Loucy (cell line): ENCODE measurements at regions not wholly inside any gene's neighbourhood (a gene's known extent, or its start where the extent isn't known, plus 50 kb on each side); places are given as distances from the start of the nearest gene placed in this dataset.

Source experiments
- H2AFZ ChIP-seq: fragments of 200-600 bp; sonication (generic); 2 replicates; pipeline ENCODE4 v1.6.0; 2016; ENCODE audit warnings: antibody characterized with exemption, mild to moderate bottlenecking, low read length, moderate library complexity
- H3F3A ChIP-seq: fragments of 200-600 bp; 2 replicates; pipeline ENCODE4 v1.6.0; 2016; ENCODE audit warnings: antibody characterized with exemption, low read depth, mild to moderate bottlenecking
- H3K27me3 ChIP-seq: fragments of 200-600 bp; sonication (generic); 2 replicates; pipeline ENCODE4 v1.6.1; 2014; ENCODE audit warnings: low read length, mild to moderate bottlenecking; ENCODE audit not compliant: insufficient read depth, poor library complexity, severe bottlenecking
- H3K36me3 ChIP-seq: fragments of 200-600 bp; sonication (generic); 2 replicates; pipeline ENCODE4 v1.6.1; 2016; ENCODE audit warnings: low read length; ENCODE audit not compliant: insufficient read depth
- H3K4me1 ChIP-seq: fragments of 200-600 bp; sonication (generic); 2 replicates; pipeline ENCODE4 v1.5.1; 2014; ENCODE audit warnings: low read length, mild to moderate bottlenecking; ENCODE audit not compliant: insufficient read depth, poor library complexity, severe bottlenecking
- H3K4me2 ChIP-seq: fragments of 200-600 bp; sonication (generic); 2 replicates; pipeline ENCODE4 v1.6.0; 2014; ENCODE audit warnings: antibody characterized with exemption, low read length, low read depth, mild to moderate bottlenecking; ENCODE audit not compliant: poor library complexity, severe bottlenecking
- H3K4me3 ChIP-seq: fragments of 200-600 bp; sonication (generic); 2 replicates; pipeline ENCODE4 v1.5.1; 2014; ENCODE audit warnings: low read length, mild to moderate bottlenecking, mixed read lengths; ENCODE audit not compliant: poor library complexity, severe bottlenecking
- H3K79me2 ChIP-seq: fragments of 200-600 bp; sonication (generic); 2 replicates; pipeline ENCODE4 v1.6.1; 2014; ENCODE audit warnings: low read length; ENCODE audit not compliant: insufficient read depth
- H3K9ac ChIP-seq: fragments of 200-600 bp; sonication (generic); 2 replicates; pipeline ENCODE4 v1.6.0; 2014; ENCODE audit warnings: mild to moderate bottlenecking, low read depth, low read length, moderate library complexity; ENCODE audit not compliant: poor library complexity, severe bottlenecking
- H3K9me2 ChIP-seq: fragments of 200-600 bp; sonication (generic); replicated peaks from 2 replicates; pipeline ENCODE4 v1.6.1; 2016; ENCODE audit warnings: low read depth, low read length, mixed read lengths
- H3K9me3 ChIP-seq: fragments of 200-600 bp; sonication (generic); 2 replicates; pipeline ENCODE4 v1.6.1; 2014; ENCODE audit warnings: mild to moderate bottlenecking, antibody characterized with exemption, low read length, low read depth; ENCODE audit not compliant: insufficient read depth
- H4K20me1 ChIP-seq: fragments of 200-600 bp; sonication (generic); 2 replicates; pipeline ENCODE4 v1.6.0; 2014; ENCODE audit warnings: antibody characterized with exemption, low read length, mild to moderate bottlenecking; ENCODE audit not compliant: insufficient read depth, poor library complexity, severe bottlenecking
- CTCF ChIP-seq: fragments of 200-600 bp; sonication (generic); conservative IDR thresholded peaks from 2 replicates; pipeline ENCODE4 v1.5.1; 2014; ENCODE audit warnings: mild to moderate bottlenecking, antibody characterized with exemption, low read length
- EZH2phosphoT487 ChIP-seq: fragments of 200-600 bp; IDR thresholded peaks from 2 replicates; pipeline ENCODE4 v1.6.1; 2018; ENCODE audit warnings: antibody characterized with exemption, mild to moderate bottlenecking, moderate library complexity, borderline replicate concordance

GRCh38 chr5:115072266-115073064 lies 97.2 kb downstream of the TRIM36 start:
- Histone ChIP-seq H3K9me2 (no peaks in the 10 kb centered on the region), H3K9ac (no peak overlapping the region), H3K4me3 (no peak overlapping the region), H3K36me3 (no peaks in the 10 kb centered on the region), H3K4me1 (no peaks in the 10 kb centered on the region), H3K9me3 (no peaks in the 10 kb centered on the region), H3F3A (no peaks in the 10 kb centered on the region), H3K79me2 (no peaks in the 10 kb centered on the region), H3K4me2 (no peak overlapping the region), H4K20me1 (no peaks in the 10 kb centered on the region), H2AFZ (no peak overlapping the region), H3K27me3 (no peaks in the 10 kb centered on the region)
- TF ChIP-seq EZH2phosphoT487 (no peak), CTCF (no peak)

GRCh38 chr5:115070737-115071136 lies 99.0 kb downstream of the TRIM36 start:
- no peak overlapping the region for H3K4me3 ChIP-seq
- no peaks in the 10 kb centered on the region for H4K20me1 ChIP-seq
- H3K9me3 ChIP-seq: no peaks in the 10 kb centered on the region
- H3K79me2 ChIP-seq: no peaks in the 10 kb centered on the region
- H3K36me3 ChIP-seq: no peaks in the 10 kb centered on the region
- no peaks in the 10 kb centered on the region for H3F3A ChIP-seq
- H3K4me1 ChIP-seq: no peaks in the 10 kb centered on the region
- no peak for TF ChIP-seq EZH2phosphoT487
- TF ChIP-seq CTCF: no peak
- H3K27me3 ChIP-seq: no peaks in the 10 kb centered on the region
- no peak overlapping the region for H3K4me2 ChIP-seq
- no peak overlapping the region for H3K9ac ChIP-seq
- no peak overlapping the region for H2AFZ ChIP-seq
- no peaks in the 10 kb centered on the region for H3K9me2 ChIP-seq

GRCh38 chr5:115069087-115069968 lies 100.4 kb downstream of the TRIM36 start:
- no peaks in the 10 kb centered on the region for H3K79me2 ChIP-seq
- H3K27me3 ChIP-seq: no peaks in the 10 kb centered on the region
- no peaks in the 10 kb centered on the region for H3K9me2 ChIP-seq
- no peaks in the 10 kb centered on the region for H4K20me1 ChIP-seq
- no peaks in the 10 kb centered on the region for H3F3A ChIP-seq
- H2AFZ ChIP-seq: peak overlapping the region; percentile 75; the same call in 1 of the 2 replicates
- H3K9ac ChIP-seq: no peak overlapping the region
- no peaks in the 10 kb centered on the region for H3K9me3 ChIP-seq
- no peaks in the 10 kb centered on the region for H3K4me1 ChIP-seq
- H3K4me3 ChIP-seq: no peak overlapping the region
- H3K4me2 ChIP-seq: no peak overlapping the region
- TF ChIP-seq CTCF: peak; percentile 54
- TF ChIP-seq EZH2phosphoT487: no peak
- no peaks in the 10 kb centered on the region for H3K36me3 ChIP-seq
